HEK293 (cell line): ENCODE measurements at regions not wholly inside any gene's neighbourhood (a gene's known extent, or its start where the extent isn't known, plus 50 kb on each side); places are given as distances from the start of the nearest gene placed in this dataset.

Source experiments
- CTCF ChIA-PET: fragments of 350-600 bp; formaldehyde crosslinking; extraction: SDS; loops from one replicate; lab custom pipeline; 2021; ENCODE audit warnings: antibody characterized with exemption; lab: Yijun Ruan, JAX
- POLR2A ChIA-PET: fragments of 300-600 bp; formaldehyde crosslinking; extraction: SDS; loops from one replicate; lab custom pipeline; 2020; ENCODE audit warnings: antibody characterized with exemption, inconsistent platforms; lab: Yijun Ruan, JAX
- H3K27ac ChIP-seq: fragments of 200-500 bp; sonication (Bioruptor generic); 2 replicates; pipeline ENCODE4 v1.5.1; 2014; ENCODE audit warnings: low read depth, low read length, control low read depth, inconsistent platforms; ENCODE audit errors: extremely low read depth
- H3K36me3 ChIP-seq, 2 experiments: fragments of 200-500 bp in 1 of 2; sonication (Bioruptor generic) in 1 of 2; 1 replicate in 1 of 2; 2 replicates in 1 of 2; pipeline ENCODE4 v1.5.1; 2014 to 2017; ENCODE audit warnings: inconsistent platforms in 2 of 2, low read length in 2 of 2; ENCODE audit not compliant: control insufficient read depth in 2 of 2, insufficient read depth in 1 of 2
- H3K4me1 ChIP-seq: fragments of 200-500 bp; sonication (Bioruptor generic); 2 replicates; pipeline ENCODE4 v1.5.1; 2014; ENCODE audit warnings: mild to moderate bottlenecking, low read length, inconsistent platforms; ENCODE audit not compliant: control insufficient read depth, insufficient read depth
- H3K4me3 ChIP-seq: 2 replicates; pipeline ENCODE4 v1.5.1; 2011; ENCODE audit warnings: low read depth, mild to moderate bottlenecking, control low read depth, low read length, moderate library complexity
- H3K9me3 ChIP-seq: fragments of 200-500 bp; sonication (Bioruptor generic); 2 replicates; pipeline ENCODE4 v1.5.1; 2014; ENCODE audit warnings: low read depth, low read length, inconsistent platforms; ENCODE audit not compliant: control insufficient read depth, insufficient read depth
- AEBP2 ChIP-seq: fragments of 450-650 bp; formaldehyde crosslinking; IDR thresholded peaks from 2 replicates; pipeline ENCODE4 v1.5.1; 2016; ENCODE audit warnings: missing biosample characterization, missing genetic modification characterization, borderline replicate concordance
- EGR2 ChIP-seq: fragments of 450-650 bp; formaldehyde crosslinking; IDR thresholded peaks from 2 replicates; pipeline ENCODE4 v1.5.1; 2016; ENCODE audit warnings: low read depth, missing biosample characterization, missing genetic modification characterization
- KLF7 ChIP-seq: fragments of 450-650 bp; formaldehyde crosslinking; IDR thresholded peaks from 2 replicates; pipeline ENCODE4 v1.5.1; 2016; ENCODE audit warnings: missing biosample characterization, missing genetic modification characterization, borderline replicate concordance
- KLF9 ChIP-seq: fragments of 450-650 bp; formaldehyde crosslinking; IDR thresholded peaks from 2 replicates; pipeline ENCODE4 v1.5.1; 2016; ENCODE audit warnings: missing biosample characterization, missing genetic modification characterization, low read depth
- PRDM1 ChIP-seq: fragments of 450-650 bp; formaldehyde crosslinking; IDR thresholded peaks from 2 replicates; pipeline ENCODE4; 2016; ENCODE audit warnings: missing biosample characterization, missing genetic modification characterization
- WT1 ChIP-seq: fragments of 450-650 bp; formaldehyde crosslinking; IDR thresholded peaks from 2 replicates; pipeline ENCODE4 v1.5.1; 2016; ENCODE audit warnings: missing biosample characterization, missing genetic modification characterization
- YY1 ChIP-seq: fragments of 450-650 bp; formaldehyde crosslinking; IDR thresholded peaks from 2 replicates; pipeline ENCODE4 v1.5.1; 2018; ENCODE audit warnings: missing biosample characterization, missing genetic modification characterization
- ZFP37 ChIP-seq: fragments of 450-650 bp; formaldehyde crosslinking; IDR thresholded peaks from 2 replicates; pipeline ENCODE4 v1.5.1; 2016; ENCODE audit warnings: missing biosample characterization, missing genetic modification characterization
- ZNF112 ChIP-seq: fragments of 450-650 bp; formaldehyde crosslinking; IDR thresholded peaks from 2 replicates; pipeline ENCODE4 v1.5.0; 2017; ENCODE audit warnings: missing biosample characterization, missing genetic modification characterization
- ZNF121 ChIP-seq: fragments of 450-650 bp; formaldehyde crosslinking; IDR thresholded peaks from 2 replicates; pipeline ENCODE4 v1.5.1; 2016; ENCODE audit warnings: missing biosample characterization, missing genetic modification characterization
- ZNF174 ChIP-seq: fragments of 450-650 bp; formaldehyde crosslinking; IDR thresholded peaks from 2 replicates; pipeline ENCODE4 v1.5.0; 2017; ENCODE audit warnings: missing biosample characterization, mild to moderate bottlenecking, missing genetic modification characterization
- ZNF473 ChIP-seq: fragments of 450-650 bp; formaldehyde crosslinking; IDR thresholded peaks from 2 replicates; pipeline ENCODE4 v1.5.1; 2017; ENCODE audit warnings: missing biosample characterization, missing genetic modification characterization
- ZNF585B ChIP-seq: fragments of 450-650 bp; formaldehyde crosslinking; IDR thresholded peaks from 2 replicates; pipeline ENCODE4 v1.5.1; 2016; ENCODE audit warnings: missing biosample characterization, missing genetic modification characterization
- ZNF792 ChIP-seq: fragments of 450-650 bp; formaldehyde crosslinking; IDR thresholded peaks from 2 replicates; pipeline ENCODE4 v1.5.1; 2016; ENCODE audit warnings: missing biosample characterization, missing genetic modification characterization
- ZSCAN4 ChIP-seq: fragments of 450-650 bp; formaldehyde crosslinking; IDR thresholded peaks from 2 replicates; pipeline ENCODE4 v1.5.1; 2017; ENCODE audit warnings: missing biosample characterization, missing genetic modification characterization
- ZSCAN5A ChIP-seq: fragments of 450-650 bp; formaldehyde crosslinking; IDR thresholded peaks from 2 replicates; pipeline ENCODE4 v1.5.1; 2016; ENCODE audit warnings: missing biosample characterization, missing genetic modification characterization
- TF ChIP-seq, protein P1 (sequence below): fragments of 450-650 bp; formaldehyde crosslinking; IDR thresholded peaks from 2 replicates; pipeline ENCODE4 v1.5.1; 2016; ENCODE audit warnings: missing biosample characterization, missing genetic modification characterization

GRCh38 chr6:18335948-18336347, 51.2 kb upstream of the RNF144B start:
- Histone ChIP-seq H3K9me3 (no peaks in the 10 kb centered on the region), H3K36me3 (no peaks in the 10 kb centered on the region), H3K4me3 (no peak overlapping the region), H3K4me1 (no peaks in the 10 kb centered on the region), H3K27ac (no peak overlapping the region)
- ChIA-PET POLR2A (no interaction called here), CTCF (interaction anchor here (1.9 to 5.9 kb wide), 2 partner anchors 13 to 168 kb away, joined by 8 to 31 read pairs; no protein-coding TSS in a partner anchor)
- no peak for TF ChIP-seq ZSCAN5A
- no peak for TF ChIP-seq YY1 (tag by site-specific recombination)

GRCh38 chr6:18334251-18334650, 52.9 kb upstream of the RNF144B start:
- TF ChIP-seq KLF9 (tag by site-specific recombination) (no peak), ZNF121 (tag by site-specific recombination) (peak; percentile 66; the same call in 1 of the 2 replicates)
- CTCF ChIA-PET = interaction anchor here (1.4 to 5.9 kb wide), 3 partner anchors 11 to 262 kb away, joined by 3 to 31 read pairs (median 6); no protein-coding TSS in a partner anchor
- Histone ChIP-seq H3K9me3 (no peaks in the 10 kb centered on the region), H3K36me3 (no peaks in the 10 kb centered on the region), H3K4me1 (no peaks in the 10 kb centered on the region), H3K27ac (no peak overlapping the region), H3K4me3 (no peak overlapping the region)
- POLR2A ChIA-PET = no interaction called here

DNA sequence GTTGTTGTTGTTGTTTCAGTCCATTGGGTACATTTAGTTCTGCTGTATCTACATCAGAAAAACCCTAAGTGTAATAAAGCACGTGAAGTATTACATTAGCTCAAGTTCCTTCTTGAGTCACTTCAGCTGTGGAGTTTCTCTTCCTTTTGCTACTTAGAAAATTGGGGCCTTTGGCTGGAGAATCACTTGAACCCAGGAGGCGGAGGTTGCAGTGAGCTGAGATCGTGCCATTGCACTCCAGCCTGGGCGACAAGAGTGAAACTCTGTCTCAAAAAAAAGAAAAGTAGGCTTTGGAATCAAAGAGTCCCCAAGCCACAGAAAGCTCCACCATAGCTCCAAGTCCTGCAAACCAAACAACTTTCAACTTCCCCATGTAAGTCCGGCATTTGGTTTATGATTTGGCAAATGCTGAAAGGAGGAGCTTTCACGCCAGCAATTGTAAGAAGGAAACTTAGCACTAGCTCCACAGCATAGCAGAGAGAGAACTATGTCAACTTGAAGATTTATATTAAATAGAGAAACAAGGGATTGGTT, 56.5 kb upstream of the RNF144B start:
- Histone ChIP-seq H3K36me3 (no peaks in the 10 kb centered on the region), H3K9me3 (no peaks in the 10 kb centered on the region), H3K27ac (no peak overlapping the region), H3K4me3 (no peak overlapping the region), H3K4me1 (peaks cover 4% of the 10 kb centered on the region; the same call in 1 of the 2 replicates)
- TF ChIP-seq, protein P1, sequence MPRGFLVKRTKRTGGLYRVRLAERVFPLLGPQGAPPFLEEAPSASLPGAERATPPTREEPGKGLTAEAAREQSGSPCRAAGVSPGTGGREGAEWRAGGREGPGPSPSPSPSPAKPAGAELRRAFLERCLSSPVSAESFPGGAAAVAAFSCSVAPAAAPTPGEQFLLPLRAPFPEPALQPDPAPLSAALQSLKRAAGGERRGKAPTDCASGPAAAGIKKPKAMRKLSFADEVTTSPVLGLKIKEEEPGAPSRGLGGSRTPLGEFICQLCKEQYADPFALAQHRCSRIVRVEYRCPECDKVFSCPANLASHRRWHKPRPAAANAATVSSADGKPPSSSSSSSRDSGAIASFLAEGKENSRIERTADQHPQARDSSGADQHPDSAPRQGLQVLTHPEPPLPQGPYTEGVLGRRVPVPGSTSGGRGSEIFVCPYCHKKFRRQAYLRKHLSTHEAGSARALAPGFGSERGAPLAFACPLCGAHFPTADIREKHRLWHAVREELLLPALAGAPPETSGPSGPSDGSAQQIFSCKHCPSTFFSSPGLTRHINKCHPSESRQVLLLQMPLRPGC = no peak
- TF ChIP-seq EGR2 (tag by site-specific recombination) (no peak), ZFP37 (tag by site-specific recombination) (no peak), ZNF792 (tag by site-specific recombination) (no peak), PRDM1 (no peak), AEBP2 (tag by site-specific recombination) (no peak), ZNF473 (tag by site-specific recombination) (no peak), ZNF585B (tag by site-specific recombination) (no peak), ZNF174 (tag by site-specific recombination) (no peak), KLF7 (tag by site-specific recombination) (no peak), ZNF112 (no peak), WT1 (tag by site-specific recombination) (no peak), ZSCAN4 (tag by site-specific recombination) (no peak)
- POLR2A ChIA-PET = interaction anchor here (1.0 kb wide), 1 partner anchor 173 kb away, joined by 3 read pairs; no protein-coding TSS in a partner anchor
- CTCF ChIA-PET = interaction anchor here (12.3 kb wide), 1 partner anchor 173 kb away, joined by 252 read pairs; no protein-coding TSS in a partner anchor
